ENCODE measurements at regions not wholly inside any gene's neighbourhood (a gene's known extent, or its start where the extent isn't known, plus 50 kb on each side); places are given as distances from the start of the nearest gene placed in this dataset.

- TF ChIP-seq YY1 (IDR thresholded peaks at IDR 0.05; ENCODE audit: insufficient read depth, insufficient read length) (no peak), ZNF274 (IDR thresholded peaks at IDR 0.05; ENCODE audit: low read depth, low read length) (no peak), SUZ12 (IDR thresholded peaks at IDR 0.05; ENCODE audit: extremely low read depth, insufficient read depth, insufficient read length) (no peak)
Observed at GRCh38 chr4:128468123-128468989, 180.7 kb upstream of the PGRMC2 start.

Measured in NT2/D1 (cell line).